ENCODE measurements at regions not wholly inside any gene's neighbourhood (a gene's known extent, or its start where the extent isn't known, plus 50 kb on each side); places are given as distances from the start of the nearest gene placed in this dataset.

DNA sequence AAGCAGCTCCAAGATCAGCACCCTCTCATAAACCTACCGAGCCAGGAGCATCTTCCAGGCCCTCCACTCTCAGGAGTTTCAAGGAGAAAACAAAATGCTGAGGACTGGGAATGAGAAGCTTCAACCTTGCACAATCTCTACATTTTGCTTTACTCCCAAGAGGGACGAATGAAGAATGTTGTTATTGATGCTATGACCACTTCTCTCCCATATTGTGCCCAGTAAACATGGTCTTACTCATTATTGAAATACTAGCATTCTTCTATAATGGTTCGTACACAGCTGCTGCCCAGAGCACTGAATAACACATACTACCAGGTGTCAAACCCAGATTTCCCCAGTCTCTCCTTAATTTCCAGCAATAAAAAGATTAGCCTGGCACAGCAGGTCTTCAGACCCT lies 63.4 kb upstream of the BET1 start:
- H3K9me3 ChIP-seq (ENCODE audit: low read length) = no peaks in the 10 kb centered on the region
- no peaks in the 10 kb centered on the region for H3K27me3 ChIP-seq (ENCODE audit: insufficient read depth, low read depth, low read length)
- no peak overlapping the region for H3K9ac ChIP-seq (ENCODE audit: low read length)
- no peaks in the 10 kb centered on the region for H3K9me2 ChIP-seq (ENCODE audit: insufficient read depth, low read length)
- H3K4me2 ChIP-seq (ENCODE audit: low read length) = no peak overlapping the region
- H4K20me1 ChIP-seq (ENCODE audit: insufficient read depth) = no peaks in the 10 kb centered on the region
- H3F3A ChIP-seq (ENCODE audit: insufficient read depth, low read length, poor library complexity, severe bottlenecking) = no peaks in the 10 kb centered on the region
- H3K79me2 ChIP-seq (replicated peaks; ENCODE audit: insufficient read depth, low read length) = no peaks in the 10 kb centered on the region
- no peak overlapping the region for H2AFZ ChIP-seq (ENCODE audit: low read depth, low read length)
- H3K36me3 ChIP-seq (ENCODE audit: insufficient read depth, low read length) = no peaks in the 10 kb centered on the region
- no peak overlapping the region for H3K27ac ChIP-seq (ENCODE audit: low read length)
- TF ChIP-seq MXI1 (conservative IDR thresholded peaks at IDR 0.05; ENCODE audit: poor library complexity, severe bottlenecking) (no peak), SMC3 (conservative IDR thresholded peaks at IDR 0.05; ENCODE audit: poor library complexity) (no peak), POLR2AphosphoS5 (IDR thresholded peaks at IDR 0.05) (no peak), EP300 (conservative IDR thresholded peaks at IDR 0.05; ENCODE audit: poor library complexity, severe bottlenecking) (no peak), TAF1 (IDR thresholded peaks at IDR 0.05; ENCODE audit: low read depth) (no peak), EZH2 (IDR thresholded peaks at IDR 0.05; ENCODE audit: borderline replicate concordance, insufficient read depth, low read length, poor library complexity, severe bottlenecking) (no peak), RAD21 (conservative IDR thresholded peaks at IDR 0.05) (no peak)
- TF ChIP-seq, protein P1, sequence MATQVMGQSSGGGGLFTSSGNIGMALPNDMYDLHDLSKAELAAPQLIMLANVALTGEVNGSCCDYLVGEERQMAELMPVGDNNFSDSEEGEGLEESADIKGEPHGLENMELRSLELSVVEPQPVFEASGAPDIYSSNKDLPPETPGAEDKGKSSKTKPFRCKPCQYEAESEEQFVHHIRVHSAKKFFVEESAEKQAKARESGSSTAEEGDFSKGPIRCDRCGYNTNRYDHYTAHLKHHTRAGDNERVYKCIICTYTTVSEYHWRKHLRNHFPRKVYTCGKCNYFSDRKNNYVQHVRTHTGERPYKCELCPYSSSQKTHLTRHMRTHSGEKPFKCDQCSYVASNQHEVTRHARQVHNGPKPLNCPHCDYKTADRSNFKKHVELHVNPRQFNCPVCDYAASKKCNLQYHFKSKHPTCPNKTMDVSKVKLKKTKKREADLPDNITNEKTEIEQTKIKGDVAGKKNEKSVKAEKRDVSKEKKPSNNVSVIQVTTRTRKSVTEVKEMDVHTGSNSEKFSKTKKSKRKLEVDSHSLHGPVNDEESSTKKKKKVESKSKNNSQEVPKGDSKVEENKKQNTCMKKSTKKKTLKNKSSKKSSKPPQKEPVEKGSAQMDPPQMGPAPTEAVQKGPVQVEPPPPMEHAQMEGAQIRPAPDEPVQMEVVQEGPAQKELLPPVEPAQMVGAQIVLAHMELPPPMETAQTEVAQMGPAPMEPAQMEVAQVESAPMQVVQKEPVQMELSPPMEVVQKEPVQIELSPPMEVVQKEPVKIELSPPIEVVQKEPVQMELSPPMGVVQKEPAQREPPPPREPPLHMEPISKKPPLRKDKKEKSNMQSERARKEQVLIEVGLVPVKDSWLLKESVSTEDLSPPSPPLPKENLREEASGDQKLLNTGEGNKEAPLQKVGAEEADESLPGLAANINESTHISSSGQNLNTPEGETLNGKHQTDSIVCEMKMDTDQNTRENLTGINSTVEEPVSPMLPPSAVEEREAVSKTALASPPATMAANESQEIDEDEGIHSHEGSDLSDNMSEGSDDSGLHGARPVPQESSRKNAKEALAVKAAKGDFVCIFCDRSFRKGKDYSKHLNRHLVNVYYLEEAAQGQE (IDR thresholded peaks at IDR 0.05; ENCODE audit: borderline replicate concordance) = no peak
- TF ChIP-seq, protein P2, sequence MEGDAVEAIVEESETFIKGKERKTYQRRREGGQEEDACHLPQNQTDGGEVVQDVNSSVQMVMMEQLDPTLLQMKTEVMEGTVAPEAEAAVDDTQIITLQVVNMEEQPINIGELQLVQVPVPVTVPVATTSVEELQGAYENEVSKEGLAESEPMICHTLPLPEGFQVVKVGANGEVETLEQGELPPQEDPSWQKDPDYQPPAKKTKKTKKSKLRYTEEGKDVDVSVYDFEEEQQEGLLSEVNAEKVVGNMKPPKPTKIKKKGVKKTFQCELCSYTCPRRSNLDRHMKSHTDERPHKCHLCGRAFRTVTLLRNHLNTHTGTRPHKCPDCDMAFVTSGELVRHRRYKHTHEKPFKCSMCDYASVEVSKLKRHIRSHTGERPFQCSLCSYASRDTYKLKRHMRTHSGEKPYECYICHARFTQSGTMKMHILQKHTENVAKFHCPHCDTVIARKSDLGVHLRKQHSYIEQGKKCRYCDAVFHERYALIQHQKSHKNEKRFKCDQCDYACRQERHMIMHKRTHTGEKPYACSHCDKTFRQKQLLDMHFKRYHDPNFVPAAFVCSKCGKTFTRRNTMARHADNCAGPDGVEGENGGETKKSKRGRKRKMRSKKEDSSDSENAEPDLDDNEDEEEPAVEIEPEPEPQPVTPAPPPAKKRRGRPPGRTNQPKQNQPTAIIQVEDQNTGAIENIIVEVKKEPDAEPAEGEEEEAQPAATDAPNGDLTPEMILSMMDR (IDR thresholded peaks at IDR 0.05; ENCODE audit: poor library complexity, severe bottlenecking) = no peak
- no peak overlapping the region for H3K4me3 ChIP-seq (ENCODE audit: low read length)

DNA sequence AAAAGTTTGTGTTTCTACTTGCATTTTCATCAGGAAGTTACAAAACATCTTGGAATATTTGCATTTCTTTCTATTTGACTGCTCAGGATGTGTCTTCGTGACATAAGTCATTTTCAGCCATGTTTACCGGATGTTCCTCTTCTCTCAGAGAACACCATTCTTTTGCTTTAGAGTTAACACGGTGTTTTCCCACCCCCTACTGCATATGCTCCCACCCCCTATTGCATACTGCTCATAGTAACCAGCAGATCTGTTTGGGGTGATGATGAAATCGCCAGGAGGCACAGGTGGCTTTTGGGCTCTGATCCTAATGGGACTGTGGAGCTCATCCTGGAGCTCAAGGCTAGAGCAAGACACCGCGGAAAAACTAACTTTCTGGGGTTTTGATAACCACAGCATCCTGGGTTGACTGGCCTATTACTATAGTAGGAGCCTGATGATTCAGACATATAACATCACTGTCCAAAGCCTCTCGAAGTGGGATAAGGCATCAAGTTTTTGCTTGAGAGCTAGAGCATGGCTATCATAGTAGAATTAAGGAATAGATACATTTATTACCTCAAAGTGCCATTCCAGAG lies 65.1 kb upstream of the BET1 start:
- no peaks in the 10 kb centered on the region for H3K9me2 ChIP-seq (ENCODE audit: insufficient read depth, low read length)

More for the DNA sequence above, 65.1 kb upstream of the BET1 start:
- no peaks in the 10 kb centered on the region for H3K27me3 ChIP-seq (ENCODE audit: insufficient read depth, low read depth, low read length)
- H3K4me2 ChIP-seq (ENCODE audit: low read length) = no peak overlapping the region
- no peak overlapping the region for H3K4me3 ChIP-seq (ENCODE audit: low read length)
- H4K20me1 ChIP-seq (ENCODE audit: insufficient read depth) = no peaks in the 10 kb centered on the region
- H3K27ac ChIP-seq (ENCODE audit: low read length) = no peak overlapping the region
- H3K79me2 ChIP-seq (replicated peaks; ENCODE audit: insufficient read depth, low read length) = no peaks in the 10 kb centered on the region
- H3F3A ChIP-seq (ENCODE audit: insufficient read depth, low read length, poor library complexity, severe bottlenecking) = no peaks in the 10 kb centered on the region
- no peak overlapping the region for H2AFZ ChIP-seq (ENCODE audit: low read depth, low read length)
- TF ChIP-seq, protein P1 (IDR thresholded peaks at IDR 0.05; ENCODE audit: borderline replicate concordance) = no peak
- TF ChIP-seq TAF1 (IDR thresholded peaks at IDR 0.05; ENCODE audit: low read depth) (no peak), POLR2AphosphoS5 (IDR thresholded peaks at IDR 0.05) (no peak), EZH2 (IDR thresholded peaks at IDR 0.05; ENCODE audit: borderline replicate concordance, insufficient read depth, low read length, poor library complexity, severe bottlenecking) (no peak), SMC3 (conservative IDR thresholded peaks at IDR 0.05; ENCODE audit: poor library complexity) (no peak), MXI1 (conservative IDR thresholded peaks at IDR 0.05; ENCODE audit: poor library complexity, severe bottlenecking) (no peak), EP300 (conservative IDR thresholded peaks at IDR 0.05; ENCODE audit: poor library complexity, severe bottlenecking) (no peak), RAD21 (conservative IDR thresholded peaks at IDR 0.05) (no peak)
- TF ChIP-seq, protein P2 (IDR thresholded peaks at IDR 0.05; ENCODE audit: poor library complexity, severe bottlenecking) = no peak
- no peaks in the 10 kb centered on the region for H3K9me3 ChIP-seq (ENCODE audit: low read length)
- no peak overlapping the region for H3K9ac ChIP-seq (ENCODE audit: low read length)
- H3K36me3 ChIP-seq (ENCODE audit: insufficient read depth, low read length) = no peaks in the 10 kb centered on the region
